HFF-Myc (cell line): ENCODE measurements at regions not wholly inside any gene's neighbourhood (a gene's known extent, or its start where the extent isn't known, plus 50 kb on each side); places are given as distances from the start of the nearest gene placed in this dataset.

Experiments
- DNase-seq: peaks from one replicate; pipeline ENCODE4 v3.0.0-alpha.2; 2011; ENCODE audit warnings: low read depth; ENCODE audit errors: extremely low read depth
- H3K4me3 ChIP-seq: replicated peaks from 2 replicates; pipeline ENCODE4 v1.5.1; 2011; ENCODE audit warnings: low read depth, mild to moderate bottlenecking, control low read depth, low read length
- TF ChIP-seq, protein P1 (sequence below): IDR thresholded peaks from 2 replicates; pipeline ENCODE4 v1.5.1; 2012; ENCODE audit warnings: mild to moderate bottlenecking, low read depth, low read length, control low read depth; ENCODE audit errors: missing control alignments

DNA sequence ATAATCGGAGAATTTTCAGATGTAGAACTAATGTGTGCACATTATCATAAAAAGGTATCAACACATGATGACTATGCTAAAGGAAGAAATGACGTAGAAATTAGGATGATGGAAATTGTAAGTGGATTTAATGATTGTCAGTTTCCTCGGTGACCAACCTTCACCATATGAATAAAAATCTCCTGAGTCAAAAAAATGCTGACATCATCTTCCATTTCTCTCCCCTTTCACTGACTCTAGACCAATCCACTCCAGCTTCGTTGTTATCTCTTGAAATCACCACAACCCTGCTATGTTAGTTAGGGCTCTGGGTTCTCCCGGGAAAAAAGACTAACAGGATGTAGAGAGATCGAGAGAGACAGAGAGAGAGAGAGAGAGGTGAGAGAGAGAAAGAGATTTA lies 204.8 kb upstream of the KYNU start:
- H3K4me3 ChIP-seq = no peak overlapping the region
- TF ChIP-seq, protein P1, sequence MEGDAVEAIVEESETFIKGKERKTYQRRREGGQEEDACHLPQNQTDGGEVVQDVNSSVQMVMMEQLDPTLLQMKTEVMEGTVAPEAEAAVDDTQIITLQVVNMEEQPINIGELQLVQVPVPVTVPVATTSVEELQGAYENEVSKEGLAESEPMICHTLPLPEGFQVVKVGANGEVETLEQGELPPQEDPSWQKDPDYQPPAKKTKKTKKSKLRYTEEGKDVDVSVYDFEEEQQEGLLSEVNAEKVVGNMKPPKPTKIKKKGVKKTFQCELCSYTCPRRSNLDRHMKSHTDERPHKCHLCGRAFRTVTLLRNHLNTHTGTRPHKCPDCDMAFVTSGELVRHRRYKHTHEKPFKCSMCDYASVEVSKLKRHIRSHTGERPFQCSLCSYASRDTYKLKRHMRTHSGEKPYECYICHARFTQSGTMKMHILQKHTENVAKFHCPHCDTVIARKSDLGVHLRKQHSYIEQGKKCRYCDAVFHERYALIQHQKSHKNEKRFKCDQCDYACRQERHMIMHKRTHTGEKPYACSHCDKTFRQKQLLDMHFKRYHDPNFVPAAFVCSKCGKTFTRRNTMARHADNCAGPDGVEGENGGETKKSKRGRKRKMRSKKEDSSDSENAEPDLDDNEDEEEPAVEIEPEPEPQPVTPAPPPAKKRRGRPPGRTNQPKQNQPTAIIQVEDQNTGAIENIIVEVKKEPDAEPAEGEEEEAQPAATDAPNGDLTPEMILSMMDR = no peak
- no peak for DNase-seq

DNA sequence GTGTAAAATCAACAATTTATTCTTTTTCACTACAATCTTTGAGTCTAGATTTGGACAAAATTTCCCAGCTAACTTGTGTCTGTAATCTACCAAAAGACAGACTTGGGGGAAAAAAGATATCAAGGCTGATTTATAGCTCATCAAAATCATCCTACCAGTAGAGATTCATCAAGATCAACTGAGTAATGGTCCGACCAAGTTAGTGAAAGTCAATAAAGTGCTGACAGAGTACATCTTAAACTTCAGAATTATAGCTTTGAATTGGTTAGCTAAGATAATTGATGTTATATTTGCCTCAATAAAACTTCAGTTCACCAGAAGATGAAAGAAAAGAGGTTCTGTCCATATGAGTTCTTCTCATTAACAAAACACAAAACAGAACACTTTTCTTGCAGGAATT lies 207.1 kb upstream of the KYNU start:
- TF ChIP-seq, protein P1 = no peak
- no peak overlapping the region for H3K4me3 ChIP-seq
- DNase-seq = no peak

DNA sequence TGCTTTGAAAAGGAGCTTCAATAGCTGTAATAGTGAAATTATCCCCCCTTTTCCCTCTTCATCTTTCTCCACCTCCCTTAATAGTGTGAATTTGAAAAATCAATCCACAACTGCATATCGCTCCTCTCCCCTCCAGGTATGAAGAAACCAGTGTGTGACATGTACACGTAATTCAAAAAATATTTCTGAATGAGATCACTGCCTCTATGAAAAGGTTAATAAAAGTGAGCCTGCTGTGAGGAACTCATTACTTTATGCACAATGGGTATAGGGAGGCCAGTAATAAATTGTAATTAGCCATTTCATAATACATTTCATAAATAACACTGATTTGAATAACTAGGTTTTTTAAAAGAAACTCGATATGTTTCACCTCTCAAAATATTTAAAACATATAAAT lies 209.0 kb upstream of the KYNU start:
- TF ChIP-seq, protein P1 = no peak
- no peak overlapping the region for H3K4me3 ChIP-seq
- no peak for DNase-seq

DNA sequence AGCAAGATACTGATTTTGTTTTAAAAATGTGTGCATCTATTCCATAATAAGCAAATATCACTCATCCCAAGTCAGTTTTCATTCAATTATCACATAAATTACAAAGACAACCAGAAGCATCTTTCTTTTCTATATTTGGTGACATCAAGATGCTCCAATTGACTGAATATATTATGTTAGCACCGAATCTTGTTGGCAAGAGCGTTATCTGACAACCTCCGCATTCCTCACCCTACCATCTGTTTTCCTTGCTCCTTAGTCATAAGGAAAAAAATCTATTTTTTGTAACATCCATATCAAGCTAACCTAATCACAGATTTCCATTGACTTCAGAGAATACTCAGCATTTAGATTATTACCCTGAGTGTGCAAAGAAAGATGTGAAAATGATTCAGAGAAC lies 212.2 kb upstream of the KYNU start:
- DNase-seq = no peak
- TF ChIP-seq, protein P1 = no peak
- no peak overlapping the region for H3K4me3 ChIP-seq

DNA sequence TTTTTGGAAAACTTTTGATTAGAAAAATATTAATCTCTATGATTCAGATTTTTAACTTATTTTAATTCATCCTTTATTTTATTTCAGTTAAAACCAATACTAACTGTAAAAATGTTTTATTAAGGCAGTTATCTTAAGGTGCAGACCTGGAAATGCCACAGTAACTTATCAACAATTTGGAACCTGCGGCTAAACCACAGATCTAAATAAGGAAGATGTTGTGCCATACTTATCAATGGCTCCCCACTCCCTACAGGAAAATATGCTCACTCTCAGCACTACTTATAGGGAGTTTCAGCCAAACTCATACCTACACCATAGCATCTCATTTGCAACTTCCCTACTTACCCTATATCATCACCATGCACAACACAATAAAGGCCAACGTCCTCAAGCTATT lies 226.9 kb upstream of the KYNU start:
- DNase-seq = no peak
- TF ChIP-seq, protein P1 = no peak
- no peak overlapping the region for H3K4me3 ChIP-seq

DNA sequence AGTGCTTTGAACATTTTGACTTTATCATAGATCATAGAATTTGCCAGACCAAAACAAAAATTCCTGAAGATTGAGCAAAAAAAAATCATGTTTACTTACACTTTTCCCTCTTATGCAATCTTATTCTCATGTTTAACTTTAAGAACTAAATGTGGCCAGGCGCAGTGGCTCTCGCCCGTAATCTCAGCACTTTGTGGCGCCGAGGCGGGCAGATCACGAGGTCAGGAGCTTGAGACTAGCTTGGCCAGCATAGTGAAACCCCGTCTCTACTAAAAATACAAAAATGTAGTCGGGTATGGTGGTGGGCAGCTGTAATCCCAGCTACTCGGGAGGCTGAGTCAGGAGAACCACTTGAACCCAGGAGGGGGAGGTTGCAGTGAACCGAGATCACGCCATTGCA lies 227.9 kb upstream of the KYNU start:
- H3K4me3 ChIP-seq = no peak overlapping the region
- TF ChIP-seq, protein P1 = no peak
- DNase-seq = no peak

DNA sequence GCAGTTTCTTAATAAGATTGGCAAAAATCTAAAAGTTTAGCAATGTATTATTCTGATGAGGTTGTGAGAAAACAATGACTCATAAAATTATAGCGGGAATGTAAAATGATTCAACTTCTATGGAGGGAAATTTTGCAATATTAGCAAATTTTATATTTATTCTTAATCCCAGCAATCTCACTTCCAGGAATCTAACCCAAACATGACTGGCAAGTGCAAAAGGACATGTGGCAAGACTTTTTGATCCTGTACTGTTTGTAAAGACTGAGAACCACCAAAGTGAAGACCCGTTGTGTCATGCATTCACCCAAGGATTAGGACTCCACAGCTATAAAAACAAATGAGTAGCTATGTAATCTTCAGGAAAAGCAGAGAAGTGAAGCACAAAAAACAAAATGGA lies 234.8 kb upstream of the KYNU start:
- TF ChIP-seq, protein P1 = no peak
- no peak overlapping the region for H3K4me3 ChIP-seq
- no peak for DNase-seq
